HG03520 (cell line): ENCODE measurements at regions not wholly inside any gene's neighbourhood (a gene's known extent, or its start where the extent isn't known, plus 50 kb on each side); places are given as distances from the start of the nearest gene placed in this dataset.
"Not testable (repeated sequence)": the region's sequence is repeated elsewhere in the genome, so short reads cannot be mapped to it uniquely, and the experiment has no call there.

Experiments
- ATAC-seq: cut with Tn5 transposase; IDR thresholded peaks from one replicate; pipeline ENCODE4 v1.9.1; 2021; ENCODE audit warnings: mild to moderate bottlenecking, moderate library complexity; ENCODE audit not compliant: unreplicated experiment

GRCh38 chr12:124214574-124214973, 80.3 kb upstream of the RFLNA start:
- no peak for ATAC-seq

DNA sequence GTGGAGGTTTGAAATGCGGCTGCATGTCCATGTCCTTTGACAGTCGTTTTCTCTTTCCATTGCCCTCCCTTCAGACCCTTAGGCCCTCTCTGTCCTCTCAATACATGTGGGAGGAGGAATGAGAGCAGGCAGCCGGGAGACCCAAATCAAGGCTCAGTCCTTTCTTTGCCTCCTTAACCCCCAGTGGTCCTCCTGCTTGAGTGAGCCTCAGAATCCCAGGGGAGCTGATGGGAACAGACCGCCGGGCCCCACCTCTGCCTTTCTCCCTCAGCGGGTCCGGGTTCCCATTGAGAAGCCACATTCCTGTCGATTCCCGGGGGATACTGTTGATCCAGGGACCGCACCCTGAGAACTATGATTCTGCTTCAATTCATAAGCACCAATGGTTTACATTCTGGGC, 77.9 kb upstream of the RFLNA start:
- no peak for ATAC-seq

- no peak for ATAC-seq
These were observed 77.2 kb upstream of the RFLNA start for GRCh38 chr12:124217508-124218242.

DNA sequence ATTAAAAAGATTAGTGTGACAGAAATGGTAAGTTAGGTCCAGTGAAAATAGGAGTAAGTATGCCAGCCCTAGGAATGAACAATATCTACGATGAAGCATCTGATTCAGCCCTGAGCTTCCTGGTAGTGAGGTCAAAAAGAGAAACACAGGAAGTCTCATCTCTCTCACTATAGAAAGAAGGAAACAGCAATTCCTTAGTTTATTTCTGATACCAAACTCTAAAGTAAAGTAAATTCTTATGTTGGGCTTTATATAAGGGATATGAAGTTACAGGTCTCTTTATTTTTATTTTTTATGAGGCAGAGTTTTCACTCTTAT, 76.7 kb upstream of the RFLNA start:
- ATAC-seq = no peak

DNA sequence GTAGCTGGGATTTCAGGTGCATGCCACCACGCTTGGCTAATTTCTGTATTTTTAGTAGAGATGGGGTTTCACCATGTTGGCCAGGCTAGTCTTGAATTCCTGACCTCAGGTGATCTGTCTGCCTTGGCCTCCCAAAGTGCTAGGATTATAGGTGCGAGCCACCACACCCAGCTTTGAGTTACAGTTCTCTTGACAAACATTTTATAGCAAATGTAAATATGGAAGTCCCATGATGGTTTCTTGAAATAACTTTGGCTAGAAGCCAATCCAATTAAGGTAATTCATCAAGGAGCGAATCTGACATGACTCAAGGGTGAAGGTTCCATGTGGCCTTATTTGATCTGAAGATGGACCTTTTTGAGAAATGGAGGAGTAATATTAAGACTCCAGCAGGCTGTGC, 76.2 kb upstream of the RFLNA start:
- not testable (repeated sequence) for ATAC-seq

DNA sequence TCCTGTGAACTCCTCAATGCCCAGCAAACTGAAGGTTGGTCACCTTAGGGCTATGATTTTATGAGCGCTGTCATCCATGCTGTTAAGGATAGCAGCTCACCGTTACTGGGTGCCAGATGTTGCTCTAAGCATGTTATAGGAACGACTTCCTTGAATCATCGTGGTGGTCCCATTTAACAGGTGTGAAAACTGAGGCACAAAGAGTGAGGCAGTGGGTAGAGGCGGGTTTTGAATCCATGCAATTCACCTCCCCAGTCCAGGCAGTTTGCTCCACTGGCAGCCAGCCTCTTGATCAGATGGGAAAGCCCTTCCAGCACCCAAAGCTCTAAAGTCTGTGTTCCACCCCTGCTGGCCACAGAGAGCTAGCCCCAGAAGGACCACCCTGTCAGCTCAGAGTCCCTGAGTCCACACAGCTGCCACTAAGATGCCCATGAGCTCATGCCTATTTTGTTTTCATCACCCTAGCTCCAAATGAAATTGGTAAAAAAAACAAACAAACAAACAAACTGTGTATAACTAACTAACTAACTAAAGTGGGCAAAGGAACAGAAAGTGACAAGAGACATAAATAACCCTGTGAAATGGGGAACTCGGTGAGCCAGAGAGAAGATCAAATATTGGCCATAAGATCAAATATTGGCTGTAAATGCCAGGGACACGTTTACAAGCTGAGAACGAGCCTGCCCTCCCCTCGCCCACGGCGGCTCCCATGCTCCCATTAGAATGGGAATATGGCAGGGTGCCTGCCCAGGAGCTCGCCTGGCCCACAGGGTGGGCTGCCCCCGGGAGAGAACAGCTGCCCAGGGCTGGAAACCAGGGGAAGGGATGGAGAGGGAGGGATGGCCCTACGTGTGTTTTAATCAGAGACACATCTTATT, 72.3 kb upstream of the RFLNA start:
- ATAC-seq = no peak

GRCh38 chr12:124223733-124224138, 71.2 kb upstream of the RFLNA start:
- ATAC-seq = not testable (repeated sequence)

DNA sequence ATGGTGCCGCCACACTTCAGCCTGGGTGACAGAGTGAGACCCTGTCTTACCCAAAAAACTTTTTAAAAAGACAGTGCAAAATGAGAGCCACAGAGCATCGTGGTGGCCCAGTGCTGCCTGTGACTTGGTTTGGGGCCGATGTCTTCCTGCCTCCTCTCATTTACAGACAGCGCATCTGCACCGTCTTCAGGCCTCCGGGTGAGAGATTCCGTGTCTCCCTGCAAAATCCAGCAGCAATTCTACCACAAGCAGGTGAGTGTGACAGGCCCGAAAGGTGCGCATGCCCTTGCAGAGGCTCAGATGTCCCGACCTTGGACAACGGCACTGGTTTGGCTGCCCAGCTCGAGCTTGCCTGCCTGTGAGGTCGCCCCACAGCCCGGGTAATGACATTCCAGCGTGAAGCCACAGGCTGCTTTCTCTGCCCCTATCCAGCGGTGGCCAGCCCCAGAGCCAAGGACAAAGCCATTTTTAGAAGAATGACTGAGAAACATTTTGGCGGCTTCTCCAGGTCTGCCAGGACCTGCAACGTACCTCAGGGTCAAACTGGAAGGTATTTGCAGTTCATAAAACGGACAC, 70.3 kb upstream of the RFLNA start:
- ATAC-seq = no peak

DNA sequence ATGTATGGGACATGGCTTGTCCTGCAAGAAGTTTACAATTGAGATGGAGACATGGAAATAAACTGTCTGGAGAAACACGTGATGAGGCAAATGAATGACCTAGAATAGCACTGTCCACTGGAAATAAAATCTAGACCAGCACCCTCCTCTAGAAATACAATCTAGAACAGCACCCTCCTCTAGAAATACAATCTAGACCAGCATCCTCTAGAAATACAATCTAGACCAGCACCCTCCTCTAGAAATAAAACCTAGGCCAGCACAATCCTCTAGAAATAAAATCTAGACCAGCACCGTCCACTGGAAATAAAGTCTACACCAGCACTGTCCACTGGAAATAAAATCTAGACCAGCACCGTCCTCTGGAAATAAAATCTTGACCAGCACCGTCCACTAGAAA, 69.2 kb upstream of the RFLNA start:
- ATAC-seq = no peak

GRCh38 chr12:124227951-124228711, 66.8 kb upstream of the RFLNA start:
- no peak for ATAC-seq

- ATAC-seq = no peak
These were observed 65.4 kb upstream of the RFLNA start for GRCh38 chr12:124229520-124229919.

DNA sequence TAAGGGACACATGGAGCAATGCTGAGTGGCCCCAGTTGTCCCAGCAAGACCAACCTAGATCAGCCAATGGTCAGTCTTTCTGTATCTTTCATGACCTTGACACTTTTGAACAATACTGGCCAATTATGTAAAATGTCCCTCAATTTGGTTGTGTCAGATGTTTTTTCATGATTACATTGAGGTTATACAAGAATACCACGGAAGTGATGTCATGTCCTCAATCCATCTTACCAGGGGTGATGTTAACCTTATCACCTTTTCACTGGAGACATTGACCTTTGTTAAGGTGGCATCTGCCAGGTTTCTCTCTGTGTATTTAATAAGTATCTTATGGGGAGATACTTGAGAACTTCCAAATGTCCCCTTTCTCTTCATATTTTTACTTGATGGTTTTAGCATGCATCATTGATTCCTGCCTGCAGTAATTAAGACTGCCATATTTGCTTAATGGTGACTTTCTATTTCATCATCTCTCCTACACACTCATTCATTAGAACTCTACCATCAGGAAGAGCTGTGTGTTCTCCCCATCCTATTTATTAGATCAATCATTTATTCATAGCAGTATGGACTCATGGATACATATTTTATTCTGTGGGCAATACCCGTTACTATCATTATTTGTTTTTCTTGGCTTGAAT, 64.7 kb upstream of the RFLNA start:
- ATAC-seq = no peak

GRCh38 chr12:124230789-124231188, 64.1 kb upstream of the RFLNA start:
- no peak for ATAC-seq

DNA sequence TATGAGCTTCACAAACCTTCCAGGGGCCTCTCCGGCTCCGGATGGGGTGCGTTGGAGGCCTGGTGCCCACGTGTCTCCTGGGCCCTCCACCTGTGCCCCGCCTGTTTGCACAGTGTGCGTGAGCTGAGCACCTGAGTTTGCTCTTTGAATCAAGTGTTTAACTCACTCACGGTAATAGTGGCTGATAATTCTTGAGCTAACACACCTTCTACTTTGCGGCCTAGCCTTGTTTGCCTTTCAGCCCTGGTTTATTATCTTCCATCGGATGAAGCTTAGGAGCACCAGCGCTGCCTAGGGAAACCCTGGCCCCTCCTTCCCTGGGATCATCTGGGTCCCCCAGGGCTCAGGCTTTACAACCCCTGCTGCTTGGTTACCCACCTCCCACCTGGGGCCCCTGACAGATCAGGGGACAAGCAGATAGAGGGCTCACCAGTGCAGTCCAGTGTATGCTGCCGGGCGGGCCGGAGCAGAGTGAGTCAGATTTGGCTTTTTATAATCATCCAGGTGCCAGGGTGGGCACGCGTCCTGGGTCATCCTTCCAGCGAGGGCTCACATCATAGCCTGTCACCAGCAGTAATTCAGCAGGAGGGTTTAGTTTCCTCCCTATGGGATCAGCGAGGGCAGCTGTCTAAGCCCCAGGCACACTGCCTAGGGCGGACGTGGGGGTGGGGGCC, 62.8 kb upstream of the RFLNA start:
- no peak for ATAC-seq

DNA sequence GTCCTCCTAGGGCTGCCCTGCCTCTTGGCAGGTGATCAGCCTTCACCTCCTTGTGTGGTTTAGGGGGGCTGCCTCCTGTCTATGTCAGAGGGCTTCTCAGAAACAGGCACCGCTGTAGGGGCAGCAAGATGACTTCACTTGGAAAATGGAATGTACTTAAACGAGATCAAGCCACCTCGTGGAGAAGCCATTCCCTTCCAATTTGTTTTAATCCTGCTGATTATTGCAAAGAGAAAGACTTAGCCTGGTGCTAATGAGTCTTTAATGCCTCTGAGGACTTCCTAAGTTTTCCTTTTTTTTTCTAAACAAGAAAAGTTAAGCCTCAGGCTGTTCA, 62.3 kb upstream of the RFLNA start:
- no peak for ATAC-seq

DNA sequence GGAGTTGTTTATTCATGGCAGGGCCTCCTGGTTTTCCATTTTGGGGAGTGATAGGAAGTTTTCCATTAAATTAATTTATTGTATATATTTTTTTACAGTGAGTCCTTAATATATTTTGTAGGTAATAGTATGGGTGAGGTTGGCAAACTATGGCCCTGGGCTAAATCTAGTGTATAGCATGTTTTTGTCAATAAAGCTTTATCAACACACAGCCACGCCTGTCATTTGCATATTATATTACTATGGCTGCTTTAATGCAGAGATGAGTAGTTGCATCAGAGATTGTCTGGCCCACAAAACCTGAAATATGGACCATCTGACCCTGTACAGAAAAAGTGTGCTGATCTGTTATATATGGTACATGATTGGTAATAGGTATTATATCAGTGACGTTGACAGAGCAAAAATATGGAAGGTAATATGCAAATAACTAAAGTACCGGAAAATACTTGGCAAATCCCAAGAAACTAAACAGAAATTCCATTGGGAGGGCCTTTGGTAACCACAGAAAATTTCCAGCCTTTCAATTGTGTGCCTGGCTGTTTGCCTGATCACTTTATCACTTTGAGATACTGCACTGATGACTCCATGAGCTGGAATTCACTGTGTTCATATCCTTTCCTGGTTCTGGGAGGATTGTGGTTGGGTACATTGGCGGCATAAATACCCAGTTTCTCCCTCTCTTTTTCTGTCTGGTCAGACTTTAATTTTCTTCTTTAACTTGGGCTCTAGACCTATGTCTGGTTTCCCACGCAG, 61.7 kb upstream of the RFLNA start:
- ATAC-seq = no peak

- ATAC-seq = no peak
These were observed 60.9 kb upstream of the RFLNA start for GRCh38 chr12:124233846-124234640.

DNA sequence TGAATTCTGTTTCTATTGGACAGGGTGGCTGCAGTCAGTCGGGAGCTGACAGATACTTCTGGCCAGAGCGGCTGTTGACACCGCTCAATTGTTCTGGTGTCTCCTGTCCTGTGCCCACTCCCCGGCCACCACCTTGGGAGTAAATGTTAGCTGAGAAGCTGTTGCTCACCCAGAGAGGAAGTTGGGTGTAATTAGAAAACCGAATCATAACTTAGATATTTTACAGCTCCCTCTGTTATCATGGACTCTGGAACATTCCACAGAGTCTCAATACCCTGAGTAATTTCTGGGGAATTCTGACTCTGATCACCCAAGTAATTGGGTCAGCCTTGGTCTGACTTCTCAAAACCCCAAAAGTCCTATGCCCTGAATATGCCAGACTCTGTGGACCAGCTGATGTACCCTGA, 58.3 kb upstream of the RFLNA start:
- ATAC-seq = no peak

DNA sequence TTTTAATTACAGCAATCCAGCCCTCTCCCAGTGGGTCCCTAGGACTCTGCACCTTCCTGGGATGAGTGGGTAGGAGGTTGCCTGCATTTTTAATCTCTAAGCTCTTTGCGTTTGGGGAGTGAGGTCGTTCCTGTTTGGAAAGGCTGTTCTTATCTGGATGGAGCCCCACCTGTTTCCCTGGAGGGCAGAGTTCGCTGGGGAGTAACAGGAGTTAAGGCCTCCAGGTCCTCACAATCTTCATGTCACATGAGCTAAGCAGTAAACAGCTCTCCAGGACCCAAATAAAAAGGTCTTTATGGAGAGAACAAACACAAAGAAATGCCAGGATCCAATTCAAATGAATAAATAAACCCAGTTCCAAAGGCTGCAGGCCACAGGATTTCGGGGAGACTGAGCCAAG, 56.0 kb upstream of the RFLNA start:
- ATAC-seq = no peak
